Large intestine (tissue), 3 donors: ENCODE measurements at regions not wholly inside any gene's neighbourhood (a gene's known extent, or its start where the extent isn't known, plus 50 kb on each side); places are given as distances from the start of the nearest gene placed in this dataset.
"Not testable (repeated sequence)": the region's sequence is repeated elsewhere in the genome, so short reads cannot be mapped to it uniquely, and the experiment has no call there.

Experiments
- DNase-seq, 2 donors: peaks; one replicate each; pipeline versions ENCODE4 v3.0.0 to v3.0.0-alpha.2; 2013
- H3K27ac ChIP-seq: one replicate; pipeline ENCODE4 v1.5.1; 2013; ENCODE audit warnings: low read length
- H3K27me3 ChIP-seq: 2 replicates; pipeline ENCODE4 v1.6.1; 2013; ENCODE audit warnings: low read length; ENCODE audit not compliant: control insufficient read depth, insufficient read depth
- H3K36me3 ChIP-seq: 2 replicates; pipeline ENCODE4 v1.6.1; 2013; ENCODE audit warnings: low read length; ENCODE audit not compliant: control insufficient read depth, insufficient read depth
- H3K4me1 ChIP-seq: one replicate; pipeline ENCODE4 v1.6.1; 2013; ENCODE audit warnings: low read length; ENCODE audit not compliant: control insufficient read depth, insufficient read depth
- H3K4me3 ChIP-seq: one replicate; pipeline ENCODE4 v1.5.1; 2013; ENCODE audit warnings: low read length
- H3K9me3 ChIP-seq: one replicate; pipeline ENCODE4 v1.6.1; 2013; ENCODE audit warnings: mild to moderate bottlenecking, low read depth, low read length, moderate library complexity; ENCODE audit not compliant: control insufficient read depth
- WGBS: methylation state at CpG from one replicate; pipeline ENCODE4 v1.1.5; 2013; ENCODE audit warnings: low lambda C conversion rate; ENCODE audit not compliant: insufficient coverage; 5-methylcytosine and 5-hydroxymethylcytosine counted together

DNA sequence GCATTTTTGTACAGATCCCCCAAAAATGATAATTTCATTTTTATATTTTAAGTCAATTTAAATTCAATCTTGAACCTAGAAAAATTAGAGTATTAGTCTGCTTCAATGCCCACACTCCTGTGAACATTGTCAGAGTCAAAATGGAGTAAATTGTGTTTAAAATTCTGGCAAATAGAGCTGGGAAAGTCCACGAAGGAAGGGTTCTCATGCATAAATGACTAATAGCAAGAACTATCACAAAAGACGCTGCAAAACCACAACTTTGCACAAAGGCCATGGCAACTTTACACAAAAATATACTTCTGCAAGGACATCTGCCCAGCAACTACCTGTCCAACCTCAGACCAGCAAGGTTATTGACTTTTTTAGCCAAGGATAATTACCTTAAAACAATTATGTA, 203.2 kb upstream of the SMLR1 start:
- Histone ChIP-seq H3K4me3 (no peak overlapping the region), H3K27ac (no peak overlapping the region), H3K9me3 (no peaks in the 10 kb centered on the region), H3K36me3 (no peaks in the 10 kb centered on the region), H3K27me3 (no peaks in the 10 kb centered on the region), H3K4me1 (no peaks in the 10 kb centered on the region)
- DNase-seq = no peak
- no CpG with 5 or more reads among the region's 2 CpGs for WGBS

DNA sequence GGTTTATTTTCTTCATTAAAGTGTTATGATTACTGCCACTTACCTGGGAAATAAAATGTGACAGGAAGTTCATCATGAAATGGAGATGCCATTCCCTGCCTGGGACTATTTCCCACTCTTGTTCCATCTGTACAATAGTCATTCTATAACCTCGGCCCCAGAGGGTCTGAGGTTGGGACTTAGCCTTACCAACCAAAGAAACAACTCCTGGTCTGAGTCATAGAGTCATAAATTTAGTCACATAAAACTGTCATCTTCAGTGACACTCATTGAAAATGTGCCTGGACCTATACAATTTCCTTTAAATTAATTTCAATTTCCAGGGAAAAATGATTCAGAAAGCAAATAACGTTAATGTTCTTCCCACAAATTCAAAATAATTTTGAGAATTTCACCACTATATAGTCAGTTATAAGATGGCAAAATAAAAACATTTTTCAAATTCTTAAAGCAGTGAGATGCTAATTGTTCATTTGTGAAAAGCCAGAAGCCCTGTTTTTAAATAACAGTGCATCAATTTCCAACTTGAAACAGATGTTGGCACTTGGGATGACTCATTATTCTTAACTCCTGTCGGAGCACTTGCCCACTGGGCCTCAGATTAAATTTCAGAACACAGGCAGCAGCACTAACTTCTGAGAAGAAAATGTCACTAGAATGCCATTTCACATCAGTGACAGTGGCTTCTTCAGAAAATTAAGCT, 201.2 kb upstream of the SMLR1 start:
- H3K4me3 ChIP-seq = no peak overlapping the region
- H3K4me1 ChIP-seq = no peaks in the 10 kb centered on the region
- no peak for DNase-seq
- H3K9me3 ChIP-seq = no peaks in the 10 kb centered on the region
- no peaks in the 10 kb centered on the region for H3K36me3 ChIP-seq
- WGBS = 60% methylated on average over 2 of the region's 3 CpGs
- H3K27me3 ChIP-seq = no peaks in the 10 kb centered on the region
- no peak overlapping the region for H3K27ac ChIP-seq

DNA sequence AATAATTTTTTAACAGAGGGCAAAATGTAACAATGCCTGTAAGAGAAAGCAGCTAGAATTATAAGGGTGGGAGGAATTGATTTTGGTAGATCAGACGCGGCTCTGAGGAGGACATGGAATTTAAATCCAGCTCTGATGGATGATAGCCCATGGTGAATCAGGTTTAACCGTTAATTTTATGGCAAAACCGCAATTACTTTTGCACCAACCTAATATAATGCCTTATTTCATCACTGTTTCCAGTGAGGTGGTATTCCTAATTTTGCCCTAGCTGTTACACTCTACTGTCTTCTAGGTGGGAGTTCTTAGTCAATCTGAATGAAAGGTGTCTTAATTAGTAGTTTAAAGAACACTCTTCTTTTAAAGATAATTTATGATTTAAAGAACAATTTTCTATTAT, 198.3 kb upstream of the SMLR1 start:
- no peaks in the 10 kb centered on the region for H3K4me1 ChIP-seq
- no peaks in the 10 kb centered on the region for H3K36me3 ChIP-seq
- no CpG with 5 or more reads among the region's 4 CpGs for WGBS
- no peaks in the 10 kb centered on the region for H3K9me3 ChIP-seq
- DNase-seq = no peak
- H3K4me3 ChIP-seq = no peak overlapping the region
- H3K27me3 ChIP-seq = no peaks in the 10 kb centered on the region
- no peak overlapping the region for H3K27ac ChIP-seq

DNA sequence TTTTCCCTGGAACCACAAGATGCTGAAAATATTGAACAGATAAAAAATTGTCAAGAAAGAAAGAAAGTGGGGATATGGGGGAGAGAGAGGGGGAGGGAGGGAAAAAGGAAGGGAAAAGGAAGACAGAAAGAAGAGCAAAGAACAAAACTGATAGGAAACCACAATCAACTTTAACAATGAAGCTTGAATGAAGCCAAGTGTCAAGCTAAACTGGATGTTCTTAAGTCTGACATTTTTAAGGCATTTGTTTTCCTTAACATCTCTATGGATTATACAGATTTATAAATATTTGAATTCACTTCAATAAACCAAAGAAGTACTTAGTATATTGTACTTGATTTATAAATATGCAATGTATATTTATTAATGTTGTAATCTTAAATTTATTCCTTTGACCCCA, 197.6 kb upstream of the SMLR1 start:
- Histone ChIP-seq H3K4me1 (no peaks in the 10 kb centered on the region), H3K9me3 (no peaks in the 10 kb centered on the region), H3K36me3 (no peaks in the 10 kb centered on the region), H3K27ac (no peak overlapping the region), H3K4me3 (no peak overlapping the region), H3K27me3 (no peaks in the 10 kb centered on the region)
- DNase-seq = no peak

DNA sequence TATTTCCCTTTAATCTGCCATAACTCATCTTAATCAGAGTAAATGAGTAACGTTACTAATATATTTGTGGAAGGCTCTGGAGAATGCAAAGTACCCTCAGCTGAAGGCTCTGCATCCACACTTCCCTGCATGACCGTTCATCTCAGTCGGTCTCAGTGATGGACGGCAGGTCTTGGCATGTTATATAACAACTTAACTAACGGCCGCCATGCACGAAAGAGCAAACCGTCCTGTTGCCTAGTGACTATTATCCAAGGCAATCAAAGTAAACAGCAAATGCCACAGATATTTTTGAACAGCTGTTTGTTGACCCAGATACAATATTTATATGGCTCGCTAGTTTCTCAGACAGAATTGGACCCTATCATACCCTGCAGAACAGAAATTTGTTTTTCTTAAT, 194.9 kb upstream of the SMLR1 start:
- 60% methylated on average over 1 of the region's 9 CpGs for WGBS
- Histone ChIP-seq H3K27me3 (no peaks in the 10 kb centered on the region), H3K9me3 (no peaks in the 10 kb centered on the region), H3K27ac (no peak overlapping the region), H3K4me3 (no peak overlapping the region), H3K4me1 (no peaks in the 10 kb centered on the region), H3K36me3 (no peaks in the 10 kb centered on the region)
- DNase-seq = no peak

DNA sequence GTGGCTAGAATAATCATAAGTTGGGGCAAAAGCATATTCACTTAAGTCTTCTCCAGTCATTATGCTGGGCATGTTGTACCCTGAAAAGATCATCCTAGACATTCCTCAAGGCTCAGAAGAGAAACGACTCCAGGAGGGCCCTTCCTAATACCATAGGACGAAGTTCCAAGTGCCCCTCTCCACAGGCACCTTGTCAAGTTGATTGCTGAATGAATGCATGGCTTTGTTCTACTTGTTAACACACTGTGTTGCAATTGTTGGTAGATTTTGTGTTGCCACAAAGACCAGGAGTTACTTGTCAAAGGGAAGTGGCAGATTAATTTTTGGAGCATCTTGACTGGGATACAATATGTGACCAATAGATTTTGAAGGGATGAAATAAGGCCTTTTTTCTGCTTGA, 194.3 kb upstream of the SMLR1 start:
- Histone ChIP-seq H3K27ac (no peak overlapping the region), H3K27me3 (no peaks in the 10 kb centered on the region), H3K36me3 (no peaks in the 10 kb centered on the region), H3K4me3 (no peak overlapping the region), H3K9me3 (no peaks in the 10 kb centered on the region), H3K4me1 (no peaks in the 10 kb centered on the region)
- no CpG with 5 or more reads among the region's 2 CpGs for WGBS
- no peak for DNase-seq

DNA sequence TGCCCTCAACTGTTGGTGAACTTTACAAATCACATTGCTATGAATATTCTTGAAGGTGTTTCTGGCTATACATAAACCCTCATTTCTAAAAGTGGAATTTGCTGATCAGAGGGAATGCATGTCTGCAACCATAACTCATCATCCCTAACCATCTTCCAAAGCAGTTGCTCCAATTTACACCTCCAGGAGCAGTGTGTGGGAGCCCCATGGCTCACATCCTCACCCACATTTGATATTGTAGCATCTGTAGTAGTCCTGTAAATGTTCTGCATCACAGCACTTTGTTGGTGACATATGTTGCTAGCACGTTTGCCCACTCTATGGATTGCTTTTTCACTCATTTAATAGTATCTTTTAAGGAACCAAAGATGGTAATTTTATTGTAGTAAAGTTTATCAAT, 183.8 kb upstream of the SMLR1 start:
- H3K36me3 ChIP-seq = no peaks in the 10 kb centered on the region
- WGBS = 83% methylated on average over 1 of the region's 1 CpG

DNA sequence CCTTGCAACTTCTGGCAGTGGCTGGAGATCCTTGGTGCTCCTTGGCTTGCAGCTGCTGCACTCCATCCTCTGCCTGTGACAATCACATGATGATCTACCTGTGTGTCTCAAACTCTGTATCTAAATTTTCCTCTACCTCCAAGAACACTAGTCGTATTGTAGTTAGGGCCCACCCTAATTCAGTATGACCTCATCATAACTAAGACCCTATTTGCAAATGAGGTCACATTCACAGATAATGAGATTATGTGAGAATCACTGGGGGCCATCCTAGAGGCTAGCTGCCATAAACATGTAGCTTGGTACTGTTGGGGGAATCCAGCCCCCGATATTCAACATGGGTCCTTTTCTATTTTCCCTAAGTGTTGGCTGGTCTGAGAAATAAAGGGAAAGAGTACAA, 183.0 kb upstream of the SMLR1 start:
- H3K27ac ChIP-seq = no peak overlapping the region
- DNase-seq = no peak
- H3K9me3 ChIP-seq = no peaks in the 10 kb centered on the region
- no peaks in the 10 kb centered on the region for H3K4me1 ChIP-seq
- no peak overlapping the region for H3K4me3 ChIP-seq
- WGBS = no CpG with 5 or more reads among the region's 2 CpGs
- no peaks in the 10 kb centered on the region for H3K36me3 ChIP-seq
- H3K27me3 ChIP-seq = no peaks in the 10 kb centered on the region

More for the DNA sequence above, 183.8 kb upstream of the SMLR1 start:
- no peak for DNase-seq
- H3K27me3 ChIP-seq = no peaks in the 10 kb centered on the region
- H3K4me1 ChIP-seq = no peaks in the 10 kb centered on the region
- no peaks in the 10 kb centered on the region for H3K9me3 ChIP-seq
- H3K27ac ChIP-seq = no peak overlapping the region
- no peak overlapping the region for H3K4me3 ChIP-seq

DNA sequence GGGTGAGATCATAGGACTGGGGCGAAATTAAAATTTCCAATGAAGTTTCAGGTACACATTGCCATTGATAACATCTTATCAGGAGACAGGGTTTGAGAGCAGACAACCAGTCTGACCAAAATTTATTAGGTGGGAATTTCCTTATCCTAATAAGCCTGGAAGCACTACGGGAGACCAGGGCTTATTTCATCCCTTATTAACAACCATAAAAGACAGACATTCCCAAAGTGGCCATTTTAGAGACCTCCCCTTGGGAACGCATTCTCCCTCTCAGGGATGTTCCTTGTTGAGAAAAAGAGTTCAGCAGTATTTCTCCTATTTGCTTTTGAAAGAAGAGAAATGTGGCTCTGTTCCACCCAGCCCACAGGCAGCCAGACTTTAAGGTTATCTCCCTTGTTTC, 182.4 kb upstream of the SMLR1 start:
- not testable (repeated sequence) for H3K9me3 ChIP-seq, H3K27me3 ChIP-seq, H3K4me3 ChIP-seq, DNase-seq, H3K36me3 ChIP-seq, H3K4me1 ChIP-seq, H3K27ac ChIP-seq
- WGBS = 86% methylated on average over 1 of the region's 3 CpGs

DNA sequence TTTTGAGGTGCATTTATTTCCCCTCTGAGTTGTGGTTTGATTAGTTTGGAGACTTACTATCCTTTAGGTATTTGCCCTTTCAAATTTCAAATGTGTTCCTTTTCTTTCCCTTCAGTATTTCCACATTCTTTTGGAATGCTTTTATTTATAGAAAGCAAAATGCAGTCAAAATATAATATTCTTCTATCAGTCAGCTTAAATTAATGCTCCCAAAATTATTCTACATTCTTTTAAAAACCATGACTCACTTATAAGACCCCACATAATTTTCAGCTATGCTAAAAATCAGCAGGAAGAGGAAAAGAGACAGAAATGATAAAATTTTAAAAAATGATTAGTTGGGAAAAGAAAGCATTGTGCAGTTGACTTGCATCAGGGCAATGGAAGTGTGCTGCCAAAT, 180.0 kb upstream of the SMLR1 start:
- H3K9me3 ChIP-seq = no peaks in the 10 kb centered on the region
- no peak overlapping the region for H3K27ac ChIP-seq
- no peaks in the 10 kb centered on the region for H3K36me3 ChIP-seq
- DNase-seq = no peak
- H3K27me3 ChIP-seq = no peaks in the 10 kb centered on the region
- no peak overlapping the region for H3K4me3 ChIP-seq
- no peaks in the 10 kb centered on the region for H3K4me1 ChIP-seq

DNA sequence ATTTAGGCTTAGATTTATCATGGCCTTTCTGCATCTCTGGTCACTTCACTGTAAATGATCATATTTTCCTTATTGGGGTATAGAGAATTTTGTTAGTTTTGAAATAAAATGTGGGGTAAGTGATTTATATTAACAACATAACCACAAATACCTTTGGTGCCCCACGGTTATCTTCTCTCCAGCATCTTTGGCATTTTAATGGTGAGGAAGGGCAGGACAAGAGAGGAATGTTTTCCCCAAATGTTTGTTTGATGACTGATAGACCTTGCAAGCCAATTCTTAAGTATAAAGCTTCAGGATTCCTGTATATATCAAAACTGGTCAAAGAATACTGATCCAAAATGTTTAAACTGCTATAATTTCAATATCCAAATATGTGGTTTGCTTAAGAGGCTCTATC, 171.6 kb upstream of the SMLR1 start:
- Histone ChIP-seq H3K27ac (no peak overlapping the region), H3K4me3 (no peak overlapping the region), H3K9me3 (no peaks in the 10 kb centered on the region), H3K27me3 (no peaks in the 10 kb centered on the region), H3K4me1 (no peaks in the 10 kb centered on the region), H3K36me3 (no peaks in the 10 kb centered on the region)
- WGBS = no CpG with 5 or more reads among the region's 1 CpG
- DNase-seq = no peak
